ENCODE measurements at regions not wholly inside any gene's neighbourhood (a gene's known extent, or its start where the extent isn't known, plus 50 kb on each side); places are given as distances from the start of the nearest gene placed in this dataset.
"Not testable (repeated sequence)": the region's sequence is repeated elsewhere in the genome, so short reads cannot be mapped to it uniquely, and the experiment has no call there.

GRCh38 chr12:124223733-124224138 is 71.2 kb upstream of the RFLNA start:
- TF ChIP-seq CTCF (IDR thresholded peaks at IDR 0.05; ENCODE audit: insufficient read depth, low read depth, low read length); EZH2 (IDR thresholded peaks at IDR 0.05; ENCODE audit: insufficient read depth, low read length): not testable (repeated sequence)
